ENCODE measurements at regions not wholly inside any gene's neighbourhood (a gene's known extent, or its start where the extent isn't known, plus 50 kb on each side); places are given as distances from the start of the nearest gene placed in this dataset.

DNA sequence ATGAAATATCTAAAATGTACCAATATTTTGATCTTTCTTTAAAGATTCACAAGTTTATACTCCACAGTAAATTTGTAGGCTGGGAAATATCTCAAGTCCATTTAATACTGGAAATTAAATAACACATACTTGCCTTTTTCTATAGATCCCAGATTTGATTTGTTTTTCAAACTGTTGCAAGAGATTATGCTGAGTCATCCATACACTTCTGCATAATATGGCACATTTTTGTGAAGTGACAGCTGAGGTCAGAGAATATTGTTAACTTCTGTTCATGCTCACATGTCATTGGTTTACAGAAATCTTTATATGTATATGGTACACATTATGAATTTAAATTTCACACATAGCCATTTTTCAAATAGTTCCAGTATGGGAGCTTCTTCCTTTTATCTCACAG is 1066.3 kb upstream of the NUDT12 start:
- no peak for TF ChIP-seq SRF (IDR thresholded peaks at IDR 0.05; ENCODE audit: low read depth)
- no peak for TF ChIP-seq EZH2 (IDR thresholded peaks at IDR 0.05)

All from HCT116 (cell line).